CD14-positive monocyte (primary cell): ENCODE measurements at regions not wholly inside any gene's neighbourhood (a gene's known extent, or its start where the extent isn't known, plus 50 kb on each side); places are given as distances from the start of the nearest gene placed in this dataset.
A peak's percentile ranks its signal among the peaks of the same experiment; 100 is the strongest.

Experiments
- DNase-seq, 3 donors: peaks; one replicate each; pipeline ENCODE4 v3.0.0-alpha.2; 2011 to 2022
- H2AFZ ChIP-seq: 2 replicates; pipeline ENCODE4 v1.6.0; 2012; ENCODE audit warnings: mild to moderate bottlenecking, low read depth, low read length, inconsistent platforms; ENCODE audit not compliant: insufficient read depth, poor library complexity, severe bottlenecking
- H3K27ac ChIP-seq, 2 donors: 1 replicate in 1 of 2; 2 replicates in 1 of 2; pipeline ENCODE4 v1.5.1; 2012 to 2013; ENCODE audit warnings: low read length in 2 of 2, control low read depth in 1 of 2, inconsistent platforms in 1 of 2, low read depth in 1 of 2, mild to moderate bottlenecking in 1 of 2
- H3K27me3 ChIP-seq, 2 donors: one replicate each; pipeline versions ENCODE4 v1.6.0 to v1.6.1; 2011 to 2013; ENCODE audit warnings: low read length in 2 of 2; ENCODE audit not compliant: control insufficient read depth in 2 of 2, insufficient read depth in 2 of 2
- H3K36me3 ChIP-seq, 2 donors: replicated peaks in 1 of 2; 1 replicate in 1 of 2; 2 replicates in 1 of 2; pipeline versions ENCODE4 v1.5.1 to v1.6.1; 2012 to 2013; ENCODE audit warnings: low read length in 2 of 2, control low read depth in 1 of 2, inconsistent platforms in 1 of 2, mild to moderate bottlenecking in 1 of 2; ENCODE audit not compliant: insufficient read depth in 2 of 2, control insufficient read depth in 1 of 2
- H3K4me1 ChIP-seq, 2 donors: 1 replicate in 1 of 2; 2 replicates in 1 of 2; pipeline versions ENCODE4 v1.5.1 to v1.6.1; 2012 to 2013; ENCODE audit warnings: low read length in 2 of 2, control low read depth in 1 of 2, inconsistent platforms in 1 of 2, mild to moderate bottlenecking in 1 of 2, moderate library complexity in 1 of 2; ENCODE audit not compliant: insufficient read depth in 2 of 2, control insufficient read depth in 1 of 2
- H3K4me2 ChIP-seq: replicated peaks from 2 replicates; pipeline ENCODE3; 2012; ENCODE audit warnings: low read length, moderate library complexity, mild to moderate bottlenecking; ENCODE audit not compliant: poor library complexity, severe bottlenecking; ENCODE audit errors: extremely low read depth
- H3K4me3 ChIP-seq, 3 experiments: fragments of 200-600 bp in 1 of 3; sonication (generic) in 1 of 3; replicated peaks in 1 of 3; 1 replicate in 2 of 3; 2 replicates in 1 of 3; pipeline ENCODE4 v1.5.1; 2011 to 2013; ENCODE audit warnings: low read length in 3 of 3, mild to moderate bottlenecking in 3 of 3, control low read depth in 2 of 3, low read depth in 2 of 3, inconsistent platforms in 1 of 3, moderate library complexity in 1 of 3
- H3K79me2 ChIP-seq: 2 replicates; pipeline ENCODE4 v1.6.0; 2012; ENCODE audit warnings: mild to moderate bottlenecking, control low read depth, inconsistent platforms, low read length, moderate library complexity; ENCODE audit not compliant: insufficient read depth
- H3K9ac ChIP-seq: 2 replicates; pipeline ENCODE4 v1.6.0; 2017; ENCODE audit warnings: low read length, mild to moderate bottlenecking; ENCODE audit not compliant: insufficient read depth, poor library complexity, severe bottlenecking
- H3K9me3 ChIP-seq, 2 donors: replicated peaks in 1 of 2; 1 replicate in 1 of 2; 2 replicates in 1 of 2; pipeline versions ENCODE4 v1.5.1 to v1.6.1; 2012 to 2013; ENCODE audit warnings: low read length in 2 of 2, control low read depth in 1 of 2; ENCODE audit not compliant: control insufficient read depth in 1 of 2, insufficient read depth in 1 of 2
- H4K20me1 ChIP-seq: 2 replicates; pipeline ENCODE4 v1.6.0; 2012; ENCODE audit warnings: mild to moderate bottlenecking, low read length, control low read depth, moderate library complexity; ENCODE audit not compliant: insufficient read depth
- H3K27ac Mint-ChIP-seq, 7 donors: one replicate each; pipeline ENCODE4 v1.8.0; 2020; ENCODE audit warnings: mild to moderate bottlenecking in 7 of 7, mixed read lengths in 7 of 7, moderate library complexity in 6 of 7, inconsistent platforms in 2 of 7
- H3K27me3 Mint-ChIP-seq, 3 donors: one replicate each; pipeline ENCODE4 v1.8.0; 2021 to 2022; ENCODE audit warnings: low read depth in 3 of 3, mild to moderate bottlenecking in 3 of 3, mixed read lengths in 3 of 3, moderate library complexity in 3 of 3, inconsistent platforms in 1 of 3
- H3K36me3 Mint-ChIP-seq, 2 donors: one replicate each; pipeline ENCODE4 v1.8.0; 2020; ENCODE audit warnings: mixed read lengths in 2 of 2, inconsistent platforms in 1 of 2, mild to moderate bottlenecking in 1 of 2
- H3K4me1 Mint-ChIP-seq: one replicate; pipeline ENCODE4 v1.8.0; 2020; ENCODE audit warnings: mild to moderate bottlenecking, mixed read lengths
- H3K4me3 Mint-ChIP-seq, 2 donors: one replicate each; pipeline ENCODE4 v1.8.0; 2020; ENCODE audit warnings: mild to moderate bottlenecking in 2 of 2, mixed read lengths in 2 of 2, moderate library complexity in 1 of 2
- H3K9me3 Mint-ChIP-seq, 7 donors: one replicate each; pipeline ENCODE4 v1.8.0; 2020 to 2022; ENCODE audit warnings: mixed read lengths in 7 of 7, mild to moderate bottlenecking in 6 of 7, moderate library complexity in 6 of 7, inconsistent platforms in 2 of 7
- CTCF ChIP-seq: fragments of 200-600 bp; IDR thresholded peaks from one replicate; pipeline ENCODE4 v1.8.0; 2022; ENCODE audit warnings: antibody characterized with exemption, mild to moderate bottlenecking
- WGBS: methylation state at CpG from one replicate; pipeline ENCODE4 v1.1.5; 2013; ENCODE audit warnings: missing lambda C conversion rate; ENCODE audit not compliant: insufficient coverage; 5-methylcytosine and 5-hydroxymethylcytosine counted together
- intact Hi-C, 2 donors: fragments of 100-400 bp; cut with micrococcal nuclease; formaldehyde crosslinking; loops; one replicate each; pipeline versions ENCODE4 v1.15.0 to v1.15.1; 2023

GRCh38 chr5:109961751-109962150 lies 272.0 kb downstream of the MAN2A1 start:
- intact Hi-C loops: no loop called here
- peak overlapping the region in 1 of 3 experiments; percentile 21 for H3K4me3 ChIP-seq
- no peak for TF ChIP-seq CTCF
- no peak overlapping the region for H2AFZ ChIP-seq
- peak overlapping the region in 6 of 7 donors; percentile 21 to 87 (median 78) for H3K27ac Mint-ChIP-seq
- H3K9me3 Mint-ChIP-seq: peaks cover 0 to 5% (median 2%) of the 10 kb centered on the region in 7 donors
- no peak overlapping the region for H3K9ac ChIP-seq
- peaks cover 34% of the 10 kb centered on the region for H3K4me1 Mint-ChIP-seq
- H3K36me3 ChIP-seq: no peaks in the 10 kb centered on the region
- H3K36me3 Mint-ChIP-seq: peaks cover 0 to 4% of the 10 kb centered on the region in 2 donors
- peak overlapping the region; percentile 35 to 63 for H3K27ac ChIP-seq
- H4K20me1 ChIP-seq: no peaks in the 10 kb centered on the region
- no peaks in the 10 kb centered on the region for H3K9me3 ChIP-seq
- H3K4me1 ChIP-seq: peaks cover 26 to 37% of the 10 kb centered on the region in 2 donors
- H3K27me3 ChIP-seq: no peaks in the 10 kb centered on the region
- no peak overlapping the region for H3K4me3 Mint-ChIP-seq
- WGBS: no CpG with 5 or more reads among the region's 1 CpG
- peak; percentile 63 to 73 (median 69) for DNase-seq
- no peaks in the 10 kb centered on the region for H3K79me2 ChIP-seq
- H3K27me3 Mint-ChIP-seq: peaks cover 0 to 4% (median 0%) of the 10 kb centered on the region in 3 donors
- H3K4me2 ChIP-seq: peak overlapping the region; percentile 29

- H3K27me3 Mint-ChIP-seq: peaks cover 0 to 4% (median 0%) of the 10 kb centered on the region in 3 donors
- H3K4me1 Mint-ChIP-seq: peaks cover 34% of the 10 kb centered on the region
- Histone ChIP-seq H4K20me1 (no peaks in the 10 kb centered on the region), H3K27me3 (no peaks in the 10 kb centered on the region), H3K27ac (peak overlapping the region in 1 of 2 donors; percentile 31), H3K9ac (no peak overlapping the region), H3K4me2 (no peak overlapping the region), H3K4me1 (peaks cover 26 to 37% of the 10 kb centered on the region in 2 donors), H3K36me3 (no peaks in the 10 kb centered on the region), H3K79me2 (no peaks in the 10 kb centered on the region), H3K9me3 (no peaks in the 10 kb centered on the region), H2AFZ (no peak overlapping the region), H3K4me3 (no peak overlapping the region)
- H3K27ac Mint-ChIP-seq: peak overlapping the region in 3 of 7 donors; percentile 20 to 63 (median 49)
- intact Hi-C loops: no loop called here
- no peak overlapping the region for H3K4me3 Mint-ChIP-seq
- 0% methylated on average over 1 of the region's 1 CpG for WGBS
- no peak for TF ChIP-seq CTCF
- H3K9me3 Mint-ChIP-seq: peaks cover 0 to 5% (median 2%) of the 10 kb centered on the region in 7 donors
- peak in 2 of 3 donors; percentile 3 to 16 for DNase-seq
- peaks cover 0 to 4% of the 10 kb centered on the region in 2 donors for H3K36me3 Mint-ChIP-seq
Observed at GRCh38 chr5:109962882-109963603, 273.3 kb downstream of the MAN2A1 start.
